IgD-negative memory B cell (primary cell): ENCODE measurements at regions not wholly inside any gene's neighbourhood (a gene's known extent, or its start where the extent isn't known, plus 50 kb on each side); places are given as distances from the start of the nearest gene placed in this dataset.
"Not testable (repeated sequence)": the region's sequence is repeated elsewhere in the genome, so short reads cannot be mapped to it uniquely, and the experiment has no call there.

Experiments used
- H3K27ac Mint-ChIP-seq, 3 donors: one replicate each; pipeline ENCODE4 v1.8.0; 2020 to 2022; ENCODE audit warnings: mild to moderate bottlenecking in 3 of 3, mixed read lengths in 3 of 3, moderate library complexity in 1 of 3
- H3K27me3 Mint-ChIP-seq: one replicate; pipeline ENCODE4 v1.8.0; 2021; ENCODE audit warnings: mixed read lengths
- H3K36me3 Mint-ChIP-seq: one replicate; pipeline ENCODE4 v1.8.0; 2020; ENCODE audit warnings: mild to moderate bottlenecking, mixed read lengths
- H3K4me1 Mint-ChIP-seq, 3 donors: one replicate each; pipeline ENCODE4 v1.8.0; 2020 to 2022; ENCODE audit warnings: mixed read lengths in 3 of 3, mild to moderate bottlenecking in 1 of 3
- H3K4me3 Mint-ChIP-seq, 4 donors: one replicate each; pipeline ENCODE4 v1.8.0; 2020 to 2022; ENCODE audit warnings: mild to moderate bottlenecking in 4 of 4, mixed read lengths in 4 of 4, moderate library complexity in 3 of 4
- H3K9me3 Mint-ChIP-seq, 3 donors: one replicate each; pipeline ENCODE4 v1.8.0; 2020 to 2021; ENCODE audit warnings: mixed read lengths in 3 of 3, mild to moderate bottlenecking in 1 of 3

DNA sequence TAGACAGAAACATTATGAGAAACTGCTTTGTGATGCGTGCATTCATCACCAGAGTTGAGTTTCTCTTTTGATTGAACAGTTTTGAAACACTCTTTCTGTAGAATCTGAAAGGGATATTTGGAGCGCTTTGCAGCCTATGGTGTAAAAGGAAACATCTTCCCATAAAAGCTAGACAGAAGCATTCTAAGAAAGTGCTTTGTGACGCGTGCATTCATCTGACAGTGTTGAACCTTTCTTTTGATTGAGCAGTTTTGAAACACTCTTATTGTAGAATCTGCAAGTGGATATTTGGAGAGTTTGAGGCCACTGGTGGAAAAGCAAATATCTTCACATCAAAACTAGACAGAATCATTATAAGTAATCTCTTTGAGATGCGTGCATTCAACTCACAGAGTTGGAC, 3131.6 kb downstream of the TUBA3C start:
- H3K27me3 Mint-ChIP-seq, H3K36me3 Mint-ChIP-seq, H3K4me3 Mint-ChIP-seq, H3K4me1 Mint-ChIP-seq, H3K27ac Mint-ChIP-seq, H3K9me3 Mint-ChIP-seq: not testable (repeated sequence)

DNA sequence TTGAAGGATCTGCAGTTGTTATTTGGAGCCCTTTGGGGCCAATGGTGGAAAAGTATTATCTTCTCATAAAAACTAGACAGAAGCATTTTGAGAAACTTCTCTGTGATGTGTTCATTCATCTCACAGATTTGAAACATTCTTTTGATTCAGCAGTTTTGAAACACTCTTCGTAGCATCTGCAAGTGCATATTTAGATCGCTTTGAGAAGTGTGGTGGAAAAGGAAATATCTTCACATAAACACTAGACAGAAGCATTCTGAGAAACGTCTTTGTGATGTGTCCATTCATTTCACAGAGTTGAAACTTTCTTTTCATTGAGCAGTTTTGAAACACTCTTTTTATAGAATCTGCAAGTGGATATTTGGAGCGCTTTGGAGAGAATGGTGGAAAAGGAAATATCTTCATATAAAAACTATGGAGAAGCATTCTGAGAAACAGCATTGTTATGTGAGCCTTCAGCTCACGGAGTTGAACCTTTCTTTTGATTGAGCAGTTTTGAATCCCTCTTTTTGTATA, 3164.1 kb downstream of the TUBA3C start:
- Mint-ChIP-seq H3K4me3 (peak overlapping the region in 1 of 4 donors; percentile 3), H3K9me3 (peaks cover 13 to 24% (median 23%) of the 10 kb centered on the region in 3 donors)
- H3K27me3 Mint-ChIP-seq, H3K4me1 Mint-ChIP-seq, H3K27ac Mint-ChIP-seq, H3K36me3 Mint-ChIP-seq: not testable (repeated sequence)

DNA sequence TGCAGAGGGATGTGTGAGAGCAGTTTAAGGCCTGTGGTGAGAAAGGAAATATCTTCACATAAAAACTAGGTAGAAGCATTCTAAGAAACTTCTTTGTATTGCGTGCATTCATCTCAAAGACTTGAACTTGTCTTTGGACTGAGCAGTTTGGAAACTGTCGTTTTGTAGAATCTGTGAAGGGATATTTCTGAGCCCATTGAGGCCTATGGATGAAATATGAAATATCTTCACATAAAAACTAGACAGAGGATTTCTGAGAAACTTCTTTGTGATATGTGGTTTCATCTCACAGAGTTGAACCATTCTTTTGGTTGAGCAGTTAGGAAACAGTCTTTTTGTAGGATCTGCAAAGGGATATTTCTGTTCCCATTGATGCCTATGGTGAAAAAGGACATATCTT, 3173.4 kb downstream of the TUBA3C start:
- not testable (repeated sequence) for H3K4me1 Mint-ChIP-seq, H3K36me3 Mint-ChIP-seq, H3K27me3 Mint-ChIP-seq, H3K27ac Mint-ChIP-seq, H3K4me3 Mint-ChIP-seq
- H3K9me3 Mint-ChIP-seq, result peaks cover 16 to 24% (median 19%) of the 10 kb centered on the region in 3 donors
